DND-41 (cell line): ENCODE measurements at regions not wholly inside any gene's neighbourhood (a gene's known extent, or its start where the extent isn't known, plus 50 kb on each side); places are given as distances from the start of the nearest gene placed in this dataset.

Source experiments
- ATAC-seq: fragments of 200-7000 bp; cut with Tn5 transposase; 3 replicates; pipeline ENCODE4 v1.9.1; 2021; ENCODE audit warnings: low read depth; ENCODE audit not compliant: insufficient read depth
- DNase-seq: peaks from one replicate; pipeline ENCODE4 v3.0.0-alpha.2; 2020
- H2AFZ ChIP-seq: 2 replicates; pipeline ENCODE4 v1.6.0; 2012; ENCODE audit warnings: low read depth, low read length
- H3K27ac ChIP-seq: 2 replicates; pipeline ENCODE4 v1.5.1; 2012; ENCODE audit warnings: low read length, inconsistent platforms
- H3K27me3 ChIP-seq: fragments of 200-600 bp; sonication (generic); 2 replicates; pipeline ENCODE4 v1.6.0; 2012; ENCODE audit warnings: low read length, mild to moderate bottlenecking, inconsistent platforms; ENCODE audit not compliant: insufficient read depth, poor library complexity
- H3K36me3 ChIP-seq: 2 replicates; pipeline ENCODE4 v1.5.1; 2012; ENCODE audit warnings: low read length, inconsistent platforms; ENCODE audit not compliant: insufficient read depth
- H3K4me1 ChIP-seq: 2 replicates; pipeline ENCODE4 v1.5.1; 2012; ENCODE audit warnings: mild to moderate bottlenecking, low read length; ENCODE audit not compliant: insufficient read depth
- H3K4me2 ChIP-seq: 2 replicates; pipeline ENCODE4 v1.6.0; 2012; ENCODE audit warnings: mild to moderate bottlenecking, moderate library complexity, low read length, inconsistent platforms; ENCODE audit not compliant: insufficient read depth
- H3K4me3 ChIP-seq, 2 experiments: fragments of 200-600 bp in 1 of 2; shearing (Covaris generic) in 1 of 2; 2 replicates each; pipeline ENCODE4 v1.5.1; 2012 to 2016; ENCODE audit warnings: inconsistent platforms in 2 of 2, low read length in 2 of 2, mild to moderate bottlenecking in 2 of 2, low read depth in 1 of 2, moderate library complexity in 1 of 2
- H3K79me2 ChIP-seq: 2 replicates; pipeline ENCODE4 v1.6.0; 2012; ENCODE audit warnings: low read length, inconsistent platforms; ENCODE audit not compliant: insufficient read depth
- H3K9ac ChIP-seq: 2 replicates; pipeline ENCODE4 v1.6.0; 2012; ENCODE audit warnings: low read depth, mild to moderate bottlenecking, inconsistent platforms, low read length, moderate library complexity
- H3K9me3 ChIP-seq: 2 replicates; pipeline ENCODE4 v1.5.1; 2012; ENCODE audit warnings: low read length, moderate library complexity, mild to moderate bottlenecking, inconsistent platforms; ENCODE audit not compliant: insufficient read depth, severe bottlenecking
- H4K20me1 ChIP-seq: 2 replicates; pipeline ENCODE4 v1.6.0; 2012; ENCODE audit warnings: low read length; ENCODE audit not compliant: insufficient read depth
- CTCF ChIP-seq: IDR thresholded peaks from 2 replicates; pipeline ENCODE4 v1.5.1; 2012; ENCODE audit warnings: borderline replicate concordance, low read length, moderate library complexity, mild to moderate bottlenecking; ENCODE audit not compliant: poor library complexity, severe bottlenecking; ENCODE audit errors: extremely low read depth
- EZH2 ChIP-seq: IDR thresholded peaks from 3 replicates; pipeline ENCODE4 v1.6.1; 2012; ENCODE audit warnings: borderline replicate concordance, low read depth, mild to moderate bottlenecking, moderate library complexity, low read length, inconsistent platforms; ENCODE audit not compliant: severe bottlenecking

- H3K4me3 ChIP-seq, result no peak overlapping the region
- no peak overlapping the region for H3K9ac ChIP-seq
- no peaks in the 10 kb centered on the region for H4K20me1 ChIP-seq
- H3K36me3 ChIP-seq, result no peaks in the 10 kb centered on the region
- H3K4me1 ChIP-seq, result no peaks in the 10 kb centered on the region
- no peaks in the 10 kb centered on the region for H3K27me3 ChIP-seq
- TF ChIP-seq EZH2 (no peak), CTCF (no peak)
- no peak overlapping the region for H3K4me2 ChIP-seq
- DNase-seq (no peak), ATAC-seq (no peak)
- no peak overlapping the region for H3K27ac ChIP-seq
- no peak overlapping the region for H2AFZ ChIP-seq
- no peaks in the 10 kb centered on the region for H3K9me3 ChIP-seq
- H3K79me2 ChIP-seq, result no peaks in the 10 kb centered on the region
Measured at GRCh38 chrX:149374751-149375150, 130.4 kb downstream of the IDS start.

- Histone ChIP-seq H3K27ac (no peak overlapping the region), H3K9ac (no peak overlapping the region), H3K27me3 (no peaks in the 10 kb centered on the region), H3K9me3 (no peaks in the 10 kb centered on the region), H3K4me1 (no peaks in the 10 kb centered on the region), H3K4me2 (no peak overlapping the region), H3K36me3 (no peaks in the 10 kb centered on the region), H3K4me3 (no peak overlapping the region), H3K79me2 (no peaks in the 10 kb centered on the region), H2AFZ (no peak overlapping the region), H4K20me1 (no peaks in the 10 kb centered on the region)
- no peak for TF ChIP-seq CTCF
- no peak for TF ChIP-seq EZH2
- DNase-seq (no peak), ATAC-seq (no peak)
Measured at GRCh38 chrX:149372866-149373265, 132.2 kb downstream of the IDS start.

GRCh38 chrX:149371986-149372385 lies 133.1 kb downstream of the IDS start:
- DNase-seq, result no peak
- no peaks in the 10 kb centered on the region for H3K27me3 ChIP-seq
- H3K9me3 ChIP-seq, result no peaks in the 10 kb centered on the region
- no peak for ATAC-seq
- no peaks in the 10 kb centered on the region for H3K36me3 ChIP-seq
- no peak overlapping the region for H3K9ac ChIP-seq
- no peak overlapping the region for H3K4me2 ChIP-seq
- TF ChIP-seq CTCF (no peak), EZH2 (no peak)
- H3K4me3 ChIP-seq, result no peak overlapping the region
- no peaks in the 10 kb centered on the region for H4K20me1 ChIP-seq
- H3K79me2 ChIP-seq, result no peaks in the 10 kb centered on the region
- no peak overlapping the region for H2AFZ ChIP-seq
- H3K27ac ChIP-seq, result no peak overlapping the region
- H3K4me1 ChIP-seq, result no peaks in the 10 kb centered on the region

GRCh38 chrX:149370097-149370496 lies 135.0 kb downstream of the IDS start:
- no peak for TF ChIP-seq EZH2
- TF ChIP-seq CTCF, result no peak

More at GRCh38 chrX:149370097-149370496, 135.0 kb downstream of the IDS start:
- Histone ChIP-seq H3K27me3 (no peaks in the 10 kb centered on the region), H4K20me1 (no peaks in the 10 kb centered on the region), H3K9ac (no peak overlapping the region), H2AFZ (no peak overlapping the region), H3K9me3 (no peaks in the 10 kb centered on the region), H3K4me3 (no peak overlapping the region), H3K4me1 (no peaks in the 10 kb centered on the region), H3K79me2 (no peaks in the 10 kb centered on the region), H3K27ac (no peak overlapping the region), H3K36me3 (no peaks in the 10 kb centered on the region), H3K4me2 (no peak overlapping the region)
- DNase-seq (no peak), ATAC-seq (no peak)
